ENCODE measurements at regions not wholly inside any gene's neighbourhood (a gene's known extent, or its start where the extent isn't known, plus 50 kb on each side); places are given as distances from the start of the nearest gene placed in this dataset.

- CTCF ChIA-PET, result no interaction called here
- no peaks in the 10 kb centered on the region for H3K4me1 ChIP-seq (ENCODE audit: insufficient read depth, low read length)
- Mint-ChIP-seq H3K4me1 (no peaks in the 10 kb centered on the region), H3K27me3 (peaks cover 4 to 43% of the 10 kb centered on the region in 2 donors), H3K4me3 (no peak overlapping the region), H3K27ac (no peak overlapping the region), H3K9me3 (peaks cover 0 to 12% (median 6%) of the 10 kb centered on the region in 5 donors), H3K36me3 (peaks cover 0 to 22% (median 0%) of the 10 kb centered on the region in 3 donors)
- H3K36me3 ChIP-seq (ENCODE audit: insufficient read depth, low read length), result no peaks in the 10 kb centered on the region
- no peak for DNase-seq
- no peak overlapping the region for H3K27ac ChIP-seq (ENCODE audit: low read depth, low read length)
- no peak overlapping the region for H3K4me3 ChIP-seq (ENCODE audit: low read length)
- no peaks in the 10 kb centered on the region for H3K9me3 ChIP-seq (ENCODE audit: low read length)
- POLR2A ChIA-PET, result no interaction called here
- no peaks in the 10 kb centered on the region for H3K27me3 ChIP-seq (ENCODE audit: insufficient read depth, low read length, poor library complexity, severe bottlenecking)
Observed at GRCh38 chr2:160838147-160838546, 322.1 kb upstream of the TANK start.

- no peak overlapping the region for H3K4me3 ChIP-seq (ENCODE audit: low read length)
- H3K27me3 ChIP-seq (ENCODE audit: insufficient read depth, low read length, poor library complexity, severe bottlenecking), result no peaks in the 10 kb centered on the region
- no peak for DNase-seq
- no peaks in the 10 kb centered on the region for H3K4me1 ChIP-seq (ENCODE audit: insufficient read depth, low read length)
- Mint-ChIP-seq H3K4me3 (no peak overlapping the region), H3K9me3 (peaks cover 5 to 17% (median 12%) of the 10 kb centered on the region in 5 donors), H3K36me3 (peaks cover 0 to 27% (median 0%) of the 10 kb centered on the region in 3 donors), H3K4me1 (no peaks in the 10 kb centered on the region), H3K27me3 (peaks cover 4 to 43% of the 10 kb centered on the region in 2 donors), H3K27ac (no peak overlapping the region)
- H3K9me3 ChIP-seq (ENCODE audit: low read length), result no peaks in the 10 kb centered on the region
- ChIA-PET CTCF (no interaction called here), POLR2A (no interaction called here)
- no peaks in the 10 kb centered on the region for H3K36me3 ChIP-seq (ENCODE audit: insufficient read depth, low read length)
- no peak overlapping the region for H3K27ac ChIP-seq (ENCODE audit: low read depth, low read length)
Observed at GRCh38 chr2:160838691-160839090, 321.5 kb upstream of the TANK start.

GRCh38 chr2:160842286-160842685 is 317.9 kb upstream of the TANK start:
- ChIA-PET POLR2A (no interaction called here), CTCF (interaction anchor here (0.6 kb wide), 1 partner anchor 427 kb away, joined by 3 read pairs; no protein-coding TSS in a partner anchor)
- no peak for DNase-seq
- Mint-ChIP-seq H3K36me3 (peaks cover 0 to 33% (median 2%) of the 10 kb centered on the region in 3 donors), H3K27ac (no peak overlapping the region), H3K27me3 (peaks cover 4 to 37% of the 10 kb centered on the region in 2 donors), H3K9me3 (peaks cover 12 to 24% (median 20%) of the 10 kb centered on the region in 5 donors), H3K4me1 (no peaks in the 10 kb centered on the region), H3K4me3 (no peak overlapping the region)
- no peaks in the 10 kb centered on the region for H3K4me1 ChIP-seq (ENCODE audit: insufficient read depth, low read length)
- no peaks in the 10 kb centered on the region for H3K9me3 ChIP-seq (ENCODE audit: low read length)
- H3K4me3 ChIP-seq (ENCODE audit: low read length), result no peak overlapping the region
- H3K27me3 ChIP-seq (ENCODE audit: insufficient read depth, low read length, poor library complexity, severe bottlenecking), result no peaks in the 10 kb centered on the region
- no peaks in the 10 kb centered on the region for H3K36me3 ChIP-seq (ENCODE audit: insufficient read depth, low read length)
- H3K27ac ChIP-seq (ENCODE audit: low read depth, low read length), result no peak overlapping the region

GRCh38 chr2:160859096-160859495 is 301.1 kb upstream of the TANK start:
- Mint-ChIP-seq H3K27me3 (peaks cover 6 to 23% of the 10 kb centered on the region in 2 donors), H3K9me3 (peaks cover 0 to 3% (median 0%) of the 10 kb centered on the region in 5 donors), H3K4me3 (no peak overlapping the region), H3K36me3 (peaks cover 0 to 5% (median 0%) of the 10 kb centered on the region in 3 donors), H3K4me1 (peaks cover 4 to 12% (median 5%) of the 10 kb centered on the region in 3 donors), H3K27ac (peak overlapping the region in 1 of 8 donors; percentile 43)
- DNase-seq, result no peak
- Histone ChIP-seq H3K36me3 (ENCODE audit: insufficient read depth, low read length) (no peaks in the 10 kb centered on the region), H3K9me3 (ENCODE audit: low read length) (no peaks in the 10 kb centered on the region), H3K27ac (ENCODE audit: low read depth, low read length) (no peak overlapping the region), H3K4me1 (ENCODE audit: insufficient read depth, low read length) (no peaks in the 10 kb centered on the region), H3K27me3 (ENCODE audit: insufficient read depth, low read length, poor library complexity, severe bottlenecking) (no peaks in the 10 kb centered on the region), H3K4me3 (ENCODE audit: low read length) (no peak overlapping the region)
- CTCF ChIA-PET, result no interaction called here
- POLR2A ChIA-PET, result no interaction called here

GRCh38 chr2:160862226-160862625 is 298.0 kb upstream of the TANK start:
- H3K4me1 ChIP-seq (ENCODE audit: insufficient read depth, low read length), result no peaks in the 10 kb centered on the region
- no peak for DNase-seq
- no peak overlapping the region for H3K27ac ChIP-seq (ENCODE audit: low read depth, low read length)
- no peaks in the 10 kb centered on the region for H3K36me3 ChIP-seq (ENCODE audit: insufficient read depth, low read length)
- H3K9me3 Mint-ChIP-seq, result peaks cover 0 to 3% (median 0%) of the 10 kb centered on the region in 5 donors
- peaks cover 4 to 12% (median 5%) of the 10 kb centered on the region in 3 donors for H3K4me1 Mint-ChIP-seq
- POLR2A ChIA-PET, result no interaction called here
- no peaks in the 10 kb centered on the region for H3K27me3 ChIP-seq (ENCODE audit: insufficient read depth, low read length, poor library complexity, severe bottlenecking)
- H3K36me3 Mint-ChIP-seq, result peaks cover 0 to 5% (median 0%) of the 10 kb centered on the region in 3 donors
- peaks cover 0 to 23% of the 10 kb centered on the region in 2 donors for H3K27me3 Mint-ChIP-seq
- CTCF ChIA-PET, result no interaction called here
- no peak overlapping the region for H3K4me3 ChIP-seq (ENCODE audit: low read length)
- no peak overlapping the region for H3K4me3 Mint-ChIP-seq
- no peak overlapping the region for H3K27ac Mint-ChIP-seq
- no peaks in the 10 kb centered on the region for H3K9me3 ChIP-seq (ENCODE audit: low read length)

GRCh38 chr2:160868891-160869290 is 291.3 kb upstream of the TANK start:
- Mint-ChIP-seq H3K36me3 (no peaks in the 10 kb centered on the region), H3K9me3 (no peaks in the 10 kb centered on the region), H3K4me3 (no peak overlapping the region), H3K27ac (no peak overlapping the region), H3K27me3 (peaks cover 0 to 1% of the 10 kb centered on the region in 2 donors), H3K4me1 (no peaks in the 10 kb centered on the region)
- CTCF ChIA-PET, result no interaction called here
- no peak overlapping the region for H3K4me3 ChIP-seq (ENCODE audit: low read length)
- H3K27me3 ChIP-seq (ENCODE audit: insufficient read depth, low read length, poor library complexity, severe bottlenecking), result no peaks in the 10 kb centered on the region
- H3K9me3 ChIP-seq (ENCODE audit: low read length), result no peaks in the 10 kb centered on the region
- POLR2A ChIA-PET, result no interaction called here
- no peak overlapping the region for H3K27ac ChIP-seq (ENCODE audit: low read depth, low read length)
- no peaks in the 10 kb centered on the region for H3K4me1 ChIP-seq (ENCODE audit: insufficient read depth, low read length)
- DNase-seq, result no peak
- no peaks in the 10 kb centered on the region for H3K36me3 ChIP-seq (ENCODE audit: insufficient read depth, low read length)

GRCh38 chr2:160869411-160869810 is 290.8 kb upstream of the TANK start:
- Histone ChIP-seq H3K36me3 (ENCODE audit: insufficient read depth, low read length) (no peaks in the 10 kb centered on the region), H3K9me3 (ENCODE audit: low read length) (no peaks in the 10 kb centered on the region), H3K27ac (ENCODE audit: low read depth, low read length) (no peak overlapping the region), H3K4me3 (ENCODE audit: low read length) (no peak overlapping the region), H3K4me1 (ENCODE audit: insufficient read depth, low read length) (no peaks in the 10 kb centered on the region), H3K27me3 (ENCODE audit: insufficient read depth, low read length, poor library complexity, severe bottlenecking) (no peaks in the 10 kb centered on the region)
- no peaks in the 10 kb centered on the region for H3K36me3 Mint-ChIP-seq
- CTCF ChIA-PET, result no interaction called here
- DNase-seq, result no peak
- peaks cover 0 to 1% of the 10 kb centered on the region in 2 donors for H3K27me3 Mint-ChIP-seq
- POLR2A ChIA-PET, result no interaction called here
- H3K4me3 Mint-ChIP-seq, result no peak overlapping the region
- no peaks in the 10 kb centered on the region for H3K4me1 Mint-ChIP-seq
- no peaks in the 10 kb centered on the region for H3K9me3 Mint-ChIP-seq
- no peak overlapping the region for H3K27ac Mint-ChIP-seq

- ChIA-PET POLR2A (no interaction called here), CTCF (interaction anchor here (1.5 kb wide), 1 partner anchor 16 kb away, joined by 3 read pairs; no protein-coding TSS in a partner anchor)
- H3K27me3 Mint-ChIP-seq, result peaks cover 0 to 1% of the 10 kb centered on the region in 2 donors
- H3K4me1 ChIP-seq (ENCODE audit: insufficient read depth, low read length), result no peaks in the 10 kb centered on the region
- H3K27ac Mint-ChIP-seq, result no peak overlapping the region
- no peaks in the 10 kb centered on the region for H3K4me1 Mint-ChIP-seq
- DNase-seq, result no peak
- no peaks in the 10 kb centered on the region for H3K27me3 ChIP-seq (ENCODE audit: insufficient read depth, low read length, poor library complexity, severe bottlenecking)
- H3K36me3 Mint-ChIP-seq, result no peaks in the 10 kb centered on the region
- H3K27ac ChIP-seq (ENCODE audit: low read depth, low read length), result no peak overlapping the region
- no peaks in the 10 kb centered on the region for H3K36me3 ChIP-seq (ENCODE audit: insufficient read depth, low read length)
- H3K4me3 Mint-ChIP-seq, result no peak overlapping the region
- no peak overlapping the region for H3K4me3 ChIP-seq (ENCODE audit: low read length)
- no peaks in the 10 kb centered on the region for H3K9me3 Mint-ChIP-seq
- H3K9me3 ChIP-seq (ENCODE audit: low read length), result no peaks in the 10 kb centered on the region
Observed at GRCh38 chr2:160870729-160871465, 289.3 kb upstream of the TANK start.

All from CD8-positive, alpha-beta memory T cell (primary cell).